Activated CD4-positive, CD25-positive, alpha-beta regulatory T cell treated with anti-CD3 and anti-CD28 coated beads, Interleukin-2, amount 50 U/mL, for 72 hours (primary cell): ENCODE measurements at regions not wholly inside any gene's neighbourhood (a gene's known extent, or its start where the extent isn't known, plus 50 kb on each side); places are given as distances from the start of the nearest gene placed in this dataset.

Experiments used
- DNase-seq: peaks from one replicate; pipeline ENCODE4 v3.0.0; 2021

GRCh38 chr20:16951876-16952275 lies 203.7 kb downstream of the OTOR start:
- no peak for DNase-seq

- no peak for DNase-seq
These were observed 204.8 kb downstream of the OTOR start for GRCh38 chr20:16952965-16953364.

GRCh38 chr20:16953858-16954257 lies 205.7 kb downstream of the OTOR start:
- no peak for DNase-seq

GRCh38 chr20:16955462-16955861 lies 207.3 kb downstream of the OTOR start:
- DNase-seq: no peak

- no peak for DNase-seq
These were observed 207.8 kb downstream of the OTOR start for GRCh38 chr20:16955971-16956370.

- no peak for DNase-seq
These were observed 217.2 kb downstream of the OTOR start for GRCh38 chr20:16965401-16965800.

GRCh38 chr20:16966276-16966880 lies 218.2 kb downstream of the OTOR start:
- no peak for DNase-seq

- DNase-seq: no peak
These were observed 219.9 kb downstream of the OTOR start for GRCh38 chr20:16968099-16968498.

- no peak for DNase-seq
These were observed 222.6 kb downstream of the OTOR start for GRCh38 chr20:16970776-16971175.

GRCh38 chr20:16974080-16974854 lies 226.1 kb downstream of the OTOR start:
- no peak for DNase-seq

GRCh38 chr20:16974855-16975162 lies 226.7 kb downstream of the OTOR start:
- DNase-seq: no peak

- DNase-seq: no peak
These were observed 227.5 kb downstream of the OTOR start for GRCh38 chr20:16975682-16976081.

- no peak for DNase-seq
These were observed 230.3 kb downstream of the OTOR start for GRCh38 chr20:16978497-16978896.

GRCh38 chr20:16982091-16982726 lies 234.1 kb downstream of the OTOR start:
- no peak for DNase-seq

GRCh38 chr20:16984481-16984880 lies 236.3 kb downstream of the OTOR start:
- no peak for DNase-seq

GRCh38 chr20:17003170-17003870 lies 223.5 kb upstream of the PCSK2 start:
- DNase-seq: no peak

GRCh38 chr20:17010181-17010580 lies 216.7 kb upstream of the PCSK2 start:
- DNase-seq: no peak

- no peak for DNase-seq
These were observed 214.2 kb upstream of the PCSK2 start for GRCh38 chr20:17012546-17013226.

GRCh38 chr20:17014217-17014616 lies 212.6 kb upstream of the PCSK2 start:
- no peak for DNase-seq

GRCh38 chr20:17014756-17015366 lies 212.0 kb upstream of the PCSK2 start:
- DNase-seq: no peak

- no peak for DNase-seq
These were observed 209.6 kb upstream of the PCSK2 start for GRCh38 chr20:17017232-17017631.

GRCh38 chr20:17021481-17021880 lies 205.4 kb upstream of the PCSK2 start:
- DNase-seq: no peak

- no peak for DNase-seq
These were observed 203.8 kb upstream of the PCSK2 start for GRCh38 chr20:17023036-17023435.
